HepG2 (cell line): ENCODE measurements at regions not wholly inside any gene's neighbourhood (a gene's known extent, or its start where the extent isn't known, plus 50 kb on each side); places are given as distances from the start of the nearest gene placed in this dataset.
A peak's percentile ranks its signal among the peaks of the same experiment; 100 is the strongest.

Experiments
- ATAC-seq: fragments of 200-7000 bp; cut with Tn5 transposase; 3 replicates; pipeline ENCODE4 v1.9.1; 2020; ENCODE audit warnings: mild to moderate bottlenecking, moderate library complexity
- BruUV-seq: library from RNA; stranded (reverse); fragments of 400-500 nt; replicated peaks from 2 replicates; lab custom pipeline; 2021; lab: Mats Ljungman, UMichigan
- CTCF ChIA-PET: fragments of 300-600 bp; formaldehyde crosslinking; extraction: SDS; loops from one replicate; lab custom pipeline; 2021; ENCODE audit warnings: low total read pairs, inconsistent platforms, low intra/inter-chr PET ratio; lab: Yijun Ruan, JAX
- POLR2A ChIA-PET: fragments of 350-600 bp; sonication (Branson Sonifier 250); formaldehyde crosslinking; loops from one replicate; lab custom pipeline; 2020; ENCODE audit warnings: antibody characterized with exemption, inconsistent platforms; lab: Yijun Ruan, JAX
- DNase-seq: peaks from one replicate; pipeline ENCODE4 v3.0.0-alpha.2; 2015; ENCODE audit warnings: low spot score
- FAIRE-seq: peaks from 3 replicates; lab custom pipeline; 2011; peaks lifted over from hg19 to GRCh38; lab: Jason Lieb, UNC
- H2AFZ ChIP-seq: one replicate; pipeline ENCODE4 v1.6.1; 2011; ENCODE audit warnings: low read length, inconsistent platforms
- H3K27ac ChIP-seq: fragments of 300-600 bp; 3 replicates; pipeline ENCODE4 v1.8.0; 2011; ENCODE audit warnings: mixed run types, mild to moderate bottlenecking, mixed read lengths, low read length, inconsistent platforms; ENCODE audit not compliant: insufficient read depth; ENCODE audit errors: extremely low read length
- H3K27me3 ChIP-seq, 2 experiments: fragments of 200-600 bp in 1 of 2; 2 replicates in 1 of 2; 3 replicates in 1 of 2; pipeline versions ENCODE4 v1.6.0 to v1.8.0; 2011; ENCODE audit warnings: low read length in 2 of 2, mild to moderate bottlenecking in 2 of 2, moderate library complexity in 2 of 2, inconsistent platforms in 1 of 2; ENCODE audit not compliant: insufficient read depth in 2 of 2, control insufficient read depth in 1 of 2
- H3K36me3 ChIP-seq, 2 experiments: fragments of 200-600 bp in 1 of 2; replicated peaks in 1 of 2; 2 replicates in 1 of 2; 3 replicates in 1 of 2; pipeline versions ENCODE4 v1.5.1 to v1.8.0; 2011; ENCODE audit warnings: low read length in 2 of 2, inconsistent platforms in 1 of 2; ENCODE audit not compliant: insufficient read depth in 2 of 2, control insufficient read depth in 1 of 2
- H3K4me1 ChIP-seq: 2 replicates; pipeline ENCODE4 v1.5.1; 2012; ENCODE audit warnings: low read length, inconsistent platforms; ENCODE audit not compliant: insufficient read depth
- H3K4me2 ChIP-seq: 2 replicates; pipeline ENCODE4 v1.6.0; 2011; ENCODE audit warnings: low read depth, low read length, inconsistent platforms
- H3K4me3 ChIP-seq, 3 experiments: fragments of 200-600 bp in 1 of 3; sonication (generic), shearing (Covaris generic) in 1 of 3; replicated peaks in 1 of 3; 2 replicates each; pipeline ENCODE4 v1.5.1; 2011 to 2016; ENCODE audit warnings: low read length in 3 of 3, inconsistent platforms in 2 of 3, low read depth in 2 of 3, mild to moderate bottlenecking in 2 of 3, control low read depth in 1 of 3, mixed read lengths in 1 of 3; ENCODE audit not compliant: insufficient read depth in 1 of 3
- H3K79me2 ChIP-seq: one replicate; pipeline ENCODE4 v1.6.1; 2011; ENCODE audit warnings: low read length, inconsistent platforms; ENCODE audit not compliant: insufficient read depth
- H3K9ac ChIP-seq: 2 replicates; pipeline ENCODE4 v1.6.0; 2011; ENCODE audit warnings: mild to moderate bottlenecking, low read depth, low read length, inconsistent platforms; ENCODE audit not compliant: insufficient read depth
- H3K9me3 ChIP-seq: 2 replicates; pipeline ENCODE4 v1.5.1; 2012; ENCODE audit warnings: mild to moderate bottlenecking, low read length
- H4K20me1 ChIP-seq: 2 replicates; pipeline ENCODE4 v1.6.0; 2011; ENCODE audit warnings: inconsistent platforms, mild to moderate bottlenecking, low read length, moderate library complexity; ENCODE audit not compliant: insufficient read depth
- EEA1 ChIP-seq: sonication (generic); formaldehyde crosslinking; IDR thresholded peaks from 2 replicates; pipeline ENCODE4 v1.5.1; 2020; ENCODE audit warnings: mild to moderate bottlenecking, missing genetic modification reagents, borderline replicate concordance
- HOXA9 ChIP-seq: sonication (generic); formaldehyde crosslinking; IDR thresholded peaks from 2 replicates; pipeline ENCODE4 v1.8.1; 2022; ENCODE audit warnings: missing genetic modification reagents, mild to moderate bottlenecking, moderate library complexity, borderline replicate concordance
- IKZF4 ChIP-seq: sonication (generic); formaldehyde crosslinking; IDR thresholded peaks from 2 replicates; pipeline ENCODE4 v1.5.1; 2020; ENCODE audit warnings: borderline replicate concordance, mild to moderate bottlenecking, low read depth, missing genetic modification reagents; ENCODE audit errors: not compliant biosample characterization
- MYNN ChIP-seq: sonication (generic); formaldehyde crosslinking; IDR thresholded peaks from 2 replicates; pipeline ENCODE4 v1.4.0; 2020; ENCODE audit warnings: mild to moderate bottlenecking, low read depth, missing genetic modification reagents
- NAIF1 ChIP-seq: sonication (generic); formaldehyde crosslinking; IDR thresholded peaks from 2 replicates; pipeline ENCODE4 v1.5.0; 2020; ENCODE audit warnings: mild to moderate bottlenecking, missing genetic modification reagents, borderline replicate concordance
- NCOA5 ChIP-seq: sonication (generic); formaldehyde crosslinking; IDR thresholded peaks from 2 replicates; pipeline ENCODE4 v1.4.0; 2020; ENCODE audit warnings: missing genetic modification reagents
- POGK ChIP-seq: sonication (generic); formaldehyde crosslinking; conservative IDR thresholded peaks from 2 replicates; pipeline ENCODE4 v1.8.0; 2022; ENCODE audit warnings: mild to moderate bottlenecking, moderate library complexity, missing genetic modification reagents
- POLR2G ChIP-seq: fragments of 200-400 bp; formaldehyde crosslinking; IDR thresholded peaks from 2 replicates; pipeline ENCODE4 v1.6.1; 2018; ENCODE audit warnings: mild to moderate bottlenecking, low read depth, low read length, moderate library complexity
- RCOR2 ChIP-seq: IDR thresholded peaks from 2 replicates; pipeline ENCODE4 v1.6.1; 2016; ENCODE audit warnings: missing biosample characterization, missing genetic modification reagents
- SP1 ChIP-seq, 2 experiments: fragments of 450-650 bp in 1 of 2; sonication (generic) in 1 of 2; formaldehyde crosslinking in 1 of 2; IDR thresholded peaks; 2 replicates each; pipeline versions ENCODE4 v1.4.0 to v1.6.1; 2016 to 2020; ENCODE audit warnings: missing genetic modification reagents in 1 of 2
- STAT5B ChIP-seq: sonication (generic); formaldehyde crosslinking; IDR thresholded peaks from 2 replicates; pipeline ENCODE4 v1.4.0; 2020; ENCODE audit warnings: missing genetic modification reagents
- TEAD2 ChIP-seq: sonication (generic); formaldehyde crosslinking; IDR thresholded peaks from 2 replicates; pipeline ENCODE4 v1.9.0; 2021; ENCODE audit warnings: missing genetic modification reagents
- ZFY ChIP-seq: sonication (generic); formaldehyde crosslinking; IDR thresholded peaks from 2 replicates; pipeline ENCODE4 v1.4.0; 2020; ENCODE audit warnings: missing genetic modification reagents
- ZNF207 ChIP-seq: fragments of 450-650 bp; IDR thresholded peaks from 2 replicates; pipeline ENCODE4 v1.6.1; 2016; ENCODE audit warnings: antibody characterized with exemption, borderline replicate concordance
- ZNF235 ChIP-seq: sonication (generic); formaldehyde crosslinking; IDR thresholded peaks from 2 replicates; pipeline ENCODE4 v1.8.1; 2023; ENCODE audit warnings: mild to moderate bottlenecking, missing genetic modification reagents, borderline replicate concordance
- ZNF513 ChIP-seq: sonication (generic); formaldehyde crosslinking; conservative IDR thresholded peaks from 2 replicates; pipeline ENCODE4 v1.5.0; 2020; ENCODE audit warnings: missing genetic modification reagents
- WGBS: methylation state at CpG from one replicate; pipeline ENCODE4 v1.1.6; 2017; ENCODE audit warnings: low lambda C conversion rate; 5-methylcytosine and 5-hydroxymethylcytosine counted together
- in situ Hi-C: cut with HindIII; loops from 2 replicates; pipeline ENCODE4 v1.10.0; 2017; ENCODE audit warnings: low pct_unique_long_range_greater_than_20kb; ENCODE audit not compliant: extremely low pct_ligation_motif_present
- intact Hi-C: fragments of 100-400 bp; cut with micrococcal nuclease; formaldehyde crosslinking; loops from one replicate; pipeline ENCODE4 v1.10.0; 2022; ENCODE audit not compliant: unreplicated experiment

DNA sequence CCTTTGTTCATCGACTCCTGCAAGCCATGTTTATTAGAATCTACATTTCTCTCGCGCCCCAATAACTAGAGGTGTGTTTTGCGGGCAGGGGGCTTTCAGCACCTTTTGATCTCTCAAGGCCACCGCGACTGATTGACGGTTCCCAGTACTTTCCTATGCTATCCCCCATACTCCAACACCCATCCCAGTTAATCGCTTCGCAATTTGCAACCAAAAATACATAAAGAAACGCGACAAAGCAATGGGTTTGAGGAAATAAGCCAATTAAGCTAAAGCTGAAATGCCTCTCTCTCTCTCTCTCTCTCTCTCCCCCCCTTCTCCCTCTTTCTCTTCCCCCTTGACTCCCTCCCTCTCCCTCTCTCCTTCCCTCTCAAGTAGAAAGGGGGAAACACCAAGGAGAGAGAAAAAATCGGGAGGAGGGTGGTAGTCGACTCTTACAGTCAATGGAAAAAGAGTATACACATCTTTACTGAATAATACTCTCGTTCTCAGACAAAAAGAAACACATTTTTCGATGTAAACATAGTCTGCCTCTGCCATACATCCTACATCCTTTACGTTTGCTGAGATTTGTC is 128.0 kb upstream of the DPYD start:
- DNase-seq = no peak
- Histone ChIP-seq H2AFZ (no peak overlapping the region), H3K27me3 (peaks cover 6 to 41% of the 10 kb centered on the region in 2 experiments; a peak in 3 of 5 replicates), H3K4me3 (no peak overlapping the region), H3K9me3 (no peaks in the 10 kb centered on the region), H4K20me1 (no peaks in the 10 kb centered on the region), H3K27ac (no peak overlapping the region), H3K79me2 (no peaks in the 10 kb centered on the region), H3K9ac (no peak overlapping the region), H3K4me2 (no peak overlapping the region), H3K36me3 (no peaks in the 10 kb centered on the region), H3K4me1 (peaks cover 4% of the 10 kb centered on the region; the same call in 1 of the 2 replicates)
- FAIRE-seq = no peak
- ATAC-seq = no peak
- intact Hi-C loops (no loop called here), in situ Hi-C loops (no loop called here)
- TF ChIP-seq ZFY (CRISPR knock-in tag) (0 out of 2 replicates have a peak, but pooled peaks have one; percentile 1), NAIF1 (CRISPR knock-in tag) (no peak)
- POLR2A ChIA-PET = no interaction called here
- CTCF ChIA-PET = no interaction called here
- no TSS peak for BruUV-seq
- 27% methylated on average over 16 of the region's 16 CpGs for WGBS

- no peak for FAIRE-seq
- Histone ChIP-seq H3K27ac (no peak overlapping the region), H3K27me3 (peaks cover 6 to 35% of the 10 kb centered on the region in 2 experiments; a peak in 3 of 5 replicates), H3K79me2 (no peaks in the 10 kb centered on the region), H3K9me3 (no peaks in the 10 kb centered on the region), H3K9ac (no peak overlapping the region), H2AFZ (no peak overlapping the region), H4K20me1 (no peaks in the 10 kb centered on the region), H3K36me3 (no peaks in the 10 kb centered on the region), H3K4me2 (no peak overlapping the region), H3K4me3 (no peak overlapping the region), H3K4me1 (no peaks in the 10 kb centered on the region)
- ChIA-PET POLR2A (no interaction called here), CTCF (no interaction called here)
- WGBS = 3% methylated on average over 15 of the region's 15 CpGs
- intact Hi-C loops = no loop called here
- no TSS peak for BruUV-seq
- DNase-seq = peak; percentile 13
- in situ Hi-C loops = no loop called here
- ATAC-seq = peak; percentile 84
- no peak for TF ChIP-seq EEA1 (CRISPR knock-in tag)
- peak; percentile 65 for TF ChIP-seq POGK (CRISPR knock-in tag)
- no peak for TF ChIP-seq ZNF207
- no peak for TF ChIP-seq RCOR2 (CRISPR knock-in tag)
- TF ChIP-seq TEAD2 = peak; percentile 73; the same call in 1 of the 2 replicates
- peak; percentile 41 for TF ChIP-seq IKZF4
- TF ChIP-seq HOXA9 = no peak; the same call in 1 of the 2 replicates
- TF ChIP-seq ZNF235 (CRISPR knock-in tag) = no peak
- no peak for TF ChIP-seq NCOA5 (CRISPR knock-in tag)
- no peak for TF ChIP-seq SP1 (IDR thresholded peaks at IDR 0.05)
- no peak for TF ChIP-seq SP1 (CRISPR knock-in tag; IDR thresholded peaks at IDR 0.05)
- TF ChIP-seq MYNN (CRISPR knock-in tag) = no peak
- TF ChIP-seq ZNF513 (CRISPR knock-in tag) = no peak
- TF ChIP-seq POLR2G = no peak
- no peak for TF ChIP-seq STAT5B
These were observed 127.4 kb upstream of the DPYD start for GRCh38 chr1:98048244-98048643.
